Upper lobe of right lung (tissue), 1 donor: ENCODE measurements at regions not wholly inside any gene's neighbourhood (a gene's known extent, or its start where the extent isn't known, plus 50 kb on each side); places are given as distances from the start of the nearest gene placed in this dataset.

Source experiments
- ATAC-seq: fragments of 200-7000 bp; cut with Tn5 transposase; one replicate; pipeline ENCODE4 v1.9.1; 2020; ENCODE audit warnings: mild to moderate bottlenecking, moderate library complexity
- DNase-seq: peaks from one replicate; pipeline ENCODE4 v3.0.0-alpha.2; 2020
- H3K27ac ChIP-seq: fragments of 200-600 bp; one replicate; pipeline ENCODE4 v1.8.0; 2022
- H3K27me3 ChIP-seq: fragments of 200-600 bp; one replicate; pipeline ENCODE4 v1.8.0; 2022; ENCODE audit warnings: mild to moderate bottlenecking
- H3K36me3 ChIP-seq: fragments of 200-600 bp; one replicate; pipeline ENCODE4 v1.8.0; 2022
- H3K4me1 ChIP-seq: fragments of 200-600 bp; one replicate; pipeline ENCODE4 v1.8.0; 2022
- H3K4me3 ChIP-seq: fragments of 200-600 bp; one replicate; pipeline ENCODE4 v1.8.0; 2022; ENCODE audit warnings: mild to moderate bottlenecking
- H3K9me3 ChIP-seq: fragments of 200-600 bp; one replicate; pipeline ENCODE4 v1.8.0; 2022
- CTCF ChIP-seq: fragments of 200-600 bp; IDR thresholded peaks from one replicate; pipeline ENCODE4 v1.8.0; 2022; ENCODE audit warnings: antibody characterized with exemption
- intact Hi-C: fragments of 100-400 bp; cut with DNase I; formaldehyde crosslinking; loops from one replicate; pipeline ENCODE4 v1.11.0; 2022
- donor health status: DM: no; HTN: yes; CAD: no; lungs with severe emphysema.

GRCh38 chr3:139738697-139739096, 60.9 kb upstream of the NMNAT3 start:
- no peaks in the 10 kb centered on the region for H3K4me1 ChIP-seq
- DNase-seq, result no peak

GRCh38 chr3:139737682-139738361, 60.0 kb upstream of the NMNAT3 start:
- ATAC-seq (no peak), DNase-seq (no peak)
- intact Hi-C loops, result no loop called here
- H3K36me3 ChIP-seq, result no peaks in the 10 kb centered on the region
- no peak overlapping the region for H3K27ac ChIP-seq
- no peaks in the 10 kb centered on the region for H3K4me1 ChIP-seq
- TF ChIP-seq CTCF, result no peak
- no peak overlapping the region for H3K4me3 ChIP-seq
- H3K27me3 ChIP-seq, result no peaks in the 10 kb centered on the region
- H3K9me3 ChIP-seq, result no peaks in the 10 kb centered on the region

More at GRCh38 chr3:139738697-139739096, 60.9 kb upstream of the NMNAT3 start:
- intact Hi-C loops, result no loop called here
- Histone ChIP-seq H3K27ac (no peak overlapping the region), H3K27me3 (no peaks in the 10 kb centered on the region), H3K4me3 (no peak overlapping the region), H3K9me3 (no peaks in the 10 kb centered on the region), H3K36me3 (no peaks in the 10 kb centered on the region)
- TF ChIP-seq CTCF, result no peak
- no peak for ATAC-seq

- intact Hi-C loops, result no loop called here
- ATAC-seq (no peak), DNase-seq (no peak)
- Histone ChIP-seq H3K36me3 (no peaks in the 10 kb centered on the region), H3K4me1 (no peaks in the 10 kb centered on the region), H3K9me3 (no peaks in the 10 kb centered on the region), H3K27me3 (no peaks in the 10 kb centered on the region), H3K27ac (no peak overlapping the region), H3K4me3 (no peak overlapping the region)
- no peak for TF ChIP-seq CTCF
Measured at GRCh38 chr3:139735191-139735590, 57.4 kb upstream of the NMNAT3 start.

GRCh38 chr3:139732729-139733128, 55.0 kb upstream of the NMNAT3 start:
- ATAC-seq, result no peak
- intact Hi-C loops, result no loop called here
- Histone ChIP-seq H3K9me3 (no peaks in the 10 kb centered on the region), H3K4me3 (no peak overlapping the region), H3K27me3 (no peaks in the 10 kb centered on the region), H3K4me1 (no peaks in the 10 kb centered on the region), H3K27ac (no peak overlapping the region), H3K36me3 (no peaks in the 10 kb centered on the region)
- TF ChIP-seq CTCF, result no peak
- DNase-seq, result no peak

- H3K4me1 ChIP-seq, result no peaks in the 10 kb centered on the region
- no peaks in the 10 kb centered on the region for H3K36me3 ChIP-seq
- no peaks in the 10 kb centered on the region for H3K27me3 ChIP-seq
- ATAC-seq, result no peak
- intact Hi-C loops, result no loop called here
- no peak overlapping the region for H3K27ac ChIP-seq
- no peak for TF ChIP-seq CTCF
- no peak overlapping the region for H3K4me3 ChIP-seq
- H3K9me3 ChIP-seq, result no peaks in the 10 kb centered on the region
- no peak for DNase-seq
Measured at GRCh38 chr3:139729300-139729699, 51.5 kb upstream of the NMNAT3 start.

- Histone ChIP-seq H3K4me1 (no peaks in the 10 kb centered on the region), H3K27me3 (no peaks in the 10 kb centered on the region), H3K27ac (no peak overlapping the region), H3K4me3 (no peak overlapping the region), H3K9me3 (no peaks in the 10 kb centered on the region), H3K36me3 (no peaks in the 10 kb centered on the region)
- DNase-seq (no peak), ATAC-seq (no peak)
- intact Hi-C loops, result no loop called here
- no peak for TF ChIP-seq CTCF
Measured at GRCh38 chr3:139728414-139728813, 50.6 kb upstream of the NMNAT3 start.
